ENCODE measurements at regions not wholly inside any gene's neighbourhood (a gene's known extent, or its start where the extent isn't known, plus 50 kb on each side); places are given as distances from the start of the nearest gene placed in this dataset.

- TF ChIP-seq TEAD4 (IDR thresholded peaks at IDR 0.05), result no peak
- no peak for TF ChIP-seq USF1 (IDR thresholded peaks at IDR 0.05)
These were observed 107.1 kb upstream of the NRP1 start for GRCh38 chr10:33441561-33441960.

- no peak for TF ChIP-seq TCF12 (IDR thresholded peaks at IDR 0.05; ENCODE audit: low read depth)
- TF ChIP-seq REST (IDR thresholded peaks at IDR 0.05; ENCODE audit: low read depth), result no peak
- no peak for TF ChIP-seq CEBPB (IDR thresholded peaks at IDR 0.05)
- TF ChIP-seq EGR1 (IDR thresholded peaks at IDR 0.05), result no peak
- TF ChIP-seq TAF1 (IDR thresholded peaks at IDR 0.05; ENCODE audit: low read depth), result no peak
- no peak for TF ChIP-seq ZBTB7A (IDR thresholded peaks at IDR 0.05; ENCODE audit: low read depth)
- TF ChIP-seq YY1 (IDR thresholded peaks at IDR 0.05; ENCODE audit: low read depth), result no peak
- no peak for TF ChIP-seq EP300 (IDR thresholded peaks at IDR 0.05; ENCODE audit: borderline replicate concordance)
These were observed 100.5 kb upstream of the NRP1 start for GRCh38 chr10:33434933-33435332.

GRCh38 chr10:33428682-33429081 lies 94.2 kb upstream of the NRP1 start:
- TF ChIP-seq CEBPB (IDR thresholded peaks at IDR 0.05) (no peak), RAD21 (IDR thresholded peaks at IDR 0.05; ENCODE audit: low read depth) (no peak), NFIC (IDR thresholded peaks at IDR 0.05) (no peak), TCF12 (IDR thresholded peaks at IDR 0.05; ENCODE audit: low read depth) (no peak), CREB1 (IDR thresholded peaks at IDR 0.05; ENCODE audit: low read depth) (no peak), USF1 (IDR thresholded peaks at IDR 0.05) (no peak), EGR1 (IDR thresholded peaks at IDR 0.05) (no peak), MAX (IDR thresholded peaks at IDR 0.05) (no peak), REST (IDR thresholded peaks at IDR 0.05; ENCODE audit: low read depth) (no peak), TEAD4 (IDR thresholded peaks at IDR 0.05) (no peak), FOXM1 (IDR thresholded peaks at IDR 0.05; ENCODE audit: borderline replicate concordance, low read depth) (no peak), YY1 (IDR thresholded peaks at IDR 0.05; ENCODE audit: low read depth) (no peak), TAF1 (IDR thresholded peaks at IDR 0.05; ENCODE audit: low read depth) (no peak)

GRCh38 chr10:33423154-33423529 lies 88.7 kb upstream of the NRP1 start:
- no peak for TF ChIP-seq EP300 (IDR thresholded peaks at IDR 0.05; ENCODE audit: borderline replicate concordance)
- TF ChIP-seq TAF1 (IDR thresholded peaks at IDR 0.05; ENCODE audit: low read depth), result no peak
- no peak for TF ChIP-seq ZBTB7A (IDR thresholded peaks at IDR 0.05; ENCODE audit: low read depth)
- no peak for TF ChIP-seq USF1 (IDR thresholded peaks at IDR 0.05)
- no peak for TF ChIP-seq RAD21 (IDR thresholded peaks at IDR 0.05; ENCODE audit: low read depth)
- TF ChIP-seq YY1 (IDR thresholded peaks at IDR 0.05; ENCODE audit: low read depth), result no peak
- no peak for TF ChIP-seq CEBPB (IDR thresholded peaks at IDR 0.05)
- TF ChIP-seq FOXM1 (IDR thresholded peaks at IDR 0.05; ENCODE audit: borderline replicate concordance, low read depth), result no peak
- no peak for TF ChIP-seq TEAD4 (IDR thresholded peaks at IDR 0.05)
- no peak for TF ChIP-seq EGR1 (IDR thresholded peaks at IDR 0.05)
- no peak for TF ChIP-seq NFIC (IDR thresholded peaks at IDR 0.05)
- no peak for TF ChIP-seq TCF12 (IDR thresholded peaks at IDR 0.05; ENCODE audit: low read depth)
- TF ChIP-seq MAX (IDR thresholded peaks at IDR 0.05), result no peak
- TF ChIP-seq CREB1 (IDR thresholded peaks at IDR 0.05; ENCODE audit: low read depth), result no peak
- no peak for TF ChIP-seq REST (IDR thresholded peaks at IDR 0.05; ENCODE audit: low read depth)
